Mesenchymal stem cell (in vitro differentiated cells and primary cell): ENCODE measurements at regions not wholly inside any gene's neighbourhood (a gene's known extent, or its start where the extent isn't known, plus 50 kb on each side); places are given as distances from the start of the nearest gene placed in this dataset.

ENCODE experiments used
- DNase-seq: peaks from one replicate; pipeline ENCODE4 v3.0.0-alpha.2; 2013
- H2AFZ ChIP-seq: one replicate; pipeline ENCODE4 v1.6.1; 2013; ENCODE audit warnings: low read depth, mild to moderate bottlenecking, control low read depth, inconsistent platforms, low read length, moderate library complexity
- H2AK5ac ChIP-seq: 2 replicates; pipeline ENCODE4 v1.6.1; 2013; ENCODE audit warnings: low read length, moderate library complexity, mild to moderate bottlenecking, inconsistent platforms; ENCODE audit not compliant: severe bottlenecking
- H2BK120ac ChIP-seq: one replicate; pipeline ENCODE4 v1.6.1; 2013; ENCODE audit warnings: low read depth, mild to moderate bottlenecking, inconsistent platforms, low read length, moderate library complexity
- H2BK12ac ChIP-seq, 2 experiments: one replicate each; pipeline ENCODE4 v1.6.1; 2013; ENCODE audit warnings: inconsistent platforms in 2 of 2, low read length in 2 of 2, mild to moderate bottlenecking in 2 of 2, moderate library complexity in 2 of 2, control low read depth in 1 of 2
- H2BK15ac ChIP-seq: one replicate; pipeline ENCODE4 v1.6.1; 2013; ENCODE audit warnings: mild to moderate bottlenecking, low read depth, inconsistent platforms; ENCODE audit not compliant: poor library complexity, severe bottlenecking
- H2BK5ac ChIP-seq: 2 replicates; pipeline ENCODE4 v1.6.1; 2013; ENCODE audit warnings: low read depth, mild to moderate bottlenecking, low read length, control low read depth, inconsistent platforms; ENCODE audit not compliant: poor library complexity, severe bottlenecking
- H3K14ac ChIP-seq, 2 experiments: one replicate each; pipeline ENCODE4 v1.6.1; 2013; ENCODE audit warnings: inconsistent platforms in 2 of 2, low read length in 2 of 2, control low read depth in 1 of 2, mild to moderate bottlenecking in 1 of 2, moderate library complexity in 1 of 2
- H3K18ac ChIP-seq, 2 experiments: one replicate each; pipeline ENCODE4 v1.6.1; 2013; ENCODE audit warnings: inconsistent platforms in 2 of 2, low read length in 2 of 2, control low read depth in 1 of 2, low read depth in 1 of 2, mild to moderate bottlenecking in 1 of 2
- H3K23ac ChIP-seq, 2 experiments: one replicate each; pipeline ENCODE4 v1.6.1; 2013; ENCODE audit warnings: inconsistent platforms in 2 of 2, low read length in 2 of 2, mild to moderate bottlenecking in 2 of 2, moderate library complexity in 2 of 2, control low read depth in 1 of 2
- H3K27ac ChIP-seq: 2 replicates; pipeline ENCODE4 v1.5.1; 2013; ENCODE audit warnings: mild to moderate bottlenecking, moderate library complexity, low read length, control low read depth, inconsistent platforms; ENCODE audit not compliant: poor library complexity, severe bottlenecking
- H3K27me3 ChIP-seq, 2 experiments: 2 replicates each; pipeline versions ENCODE4 v1.6.1 to v1.7.0; 2013; ENCODE audit warnings: low read length in 2 of 2, mild to moderate bottlenecking in 2 of 2, moderate library complexity in 2 of 2, control low read depth in 1 of 2, inconsistent platforms in 1 of 2; ENCODE audit not compliant: control insufficient read depth in 1 of 2, insufficient read depth in 1 of 2
- H3K36me3 ChIP-seq, 2 experiments: 2 replicates each; pipeline versions ENCODE4 v1.6.1 to v1.7.0; 2013; ENCODE audit warnings: low read length in 2 of 2, control low read depth in 1 of 2, inconsistent platforms in 1 of 2, low read depth in 1 of 2, mild to moderate bottlenecking in 1 of 2; ENCODE audit not compliant: insufficient read depth in 2 of 2, control insufficient read depth in 1 of 2
- H3K4ac ChIP-seq, 2 experiments: one replicate each; pipeline ENCODE4 v1.6.1; 2013; ENCODE audit warnings: inconsistent platforms in 2 of 2, low read length in 2 of 2, mild to moderate bottlenecking in 2 of 2, moderate library complexity in 2 of 2, control low read depth in 1 of 2, low read depth in 1 of 2
- H3K4me1 ChIP-seq: 2 replicates; pipeline ENCODE4 v1.6.1; 2013; ENCODE audit warnings: low read depth, low read length, control low read depth; ENCODE audit not compliant: control insufficient read depth, insufficient read depth
- H3K4me2 ChIP-seq: 2 replicates; pipeline ENCODE4 v1.6.1; 2013; ENCODE audit warnings: low read length, mild to moderate bottlenecking, inconsistent platforms; ENCODE audit not compliant: poor library complexity, severe bottlenecking
- H3K4me3 ChIP-seq, 2 experiments: 2 replicates each; pipeline versions ENCODE4 v1.5.1 to v1.7.0; 2013; ENCODE audit warnings: low read length in 2 of 2, mild to moderate bottlenecking in 2 of 2, control low read depth in 1 of 2, low read depth in 1 of 2; ENCODE audit not compliant: insufficient read depth in 1 of 2
- H3K79me1 ChIP-seq: replicated peaks from 2 replicates; pipeline ENCODE4 v1.6.1; 2013; ENCODE audit warnings: mild to moderate bottlenecking, control low read depth, low read length, inconsistent platforms; ENCODE audit not compliant: poor library complexity, severe bottlenecking
- H3K9ac ChIP-seq: 2 replicates; pipeline ENCODE4 v1.7.0; 2013; ENCODE audit warnings: mild to moderate bottlenecking, low read length, moderate library complexity
- H3K9me3 ChIP-seq: 2 replicates; pipeline ENCODE4 v1.7.0; 2013; ENCODE audit warnings: mild to moderate bottlenecking, low read length; ENCODE audit not compliant: control insufficient read depth
- H4K8ac ChIP-seq: one replicate; pipeline ENCODE4 v1.6.1; 2013; ENCODE audit warnings: inconsistent platforms, mild to moderate bottlenecking, low read length, moderate library complexity
- H4K91ac ChIP-seq: one replicate; pipeline ENCODE4 v1.6.1; 2013; ENCODE audit warnings: mild to moderate bottlenecking, low read length, inconsistent platforms
- WGBS: methylation state at CpG from one replicate; pipeline ENCODE4 v1.1.7; 2013; ENCODE audit warnings: mixed read lengths; 5-methylcytosine and 5-hydroxymethylcytosine counted together

- H2BK12ac ChIP-seq: no peak overlapping the region
- no peak overlapping the region for H3K23ac ChIP-seq
- H3K4ac ChIP-seq: no peak overlapping the region
- no peak overlapping the region for H4K91ac ChIP-seq
- H3K4me3 ChIP-seq: no peak overlapping the region
- H2AK5ac ChIP-seq: no peak overlapping the region
- no peak overlapping the region for H3K18ac ChIP-seq
- no peak overlapping the region for H3K4me2 ChIP-seq
- H2BK120ac ChIP-seq: no peak overlapping the region
- no peaks in the 10 kb centered on the region for H3K9me3 ChIP-seq
- H2BK15ac ChIP-seq: no peak overlapping the region
- H2AFZ ChIP-seq: no peak overlapping the region
- peaks cover 0 to 17% of the 10 kb centered on the region in 2 experiments for H3K27me3 ChIP-seq
- H4K8ac ChIP-seq: no peak overlapping the region
- H3K9ac ChIP-seq: no peak overlapping the region
- WGBS: 61% methylated on average over 2 of the region's 3 CpGs
- H2BK5ac ChIP-seq: no peak overlapping the region
- no peaks in the 10 kb centered on the region for H3K4me1 ChIP-seq
- no peak overlapping the region for H3K27ac ChIP-seq
- no peaks in the 10 kb centered on the region for H3K79me1 ChIP-seq
- H3K14ac ChIP-seq: no peak overlapping the region
- no peak for DNase-seq
- no peaks in the 10 kb centered on the region for H3K36me3 ChIP-seq
Measured at GRCh38 chr15:20644896-20645295, 103.3 kb upstream of the GOLGA6L6 start.

- no peaks in the 10 kb centered on the region for H3K9me3 ChIP-seq
- H2AFZ ChIP-seq: no peak overlapping the region
- no peak for DNase-seq
- H2AK5ac ChIP-seq: no peak overlapping the region
- no peak overlapping the region for H3K9ac ChIP-seq
- 42% methylated on average over 2 of the region's 3 CpGs for WGBS
- no peak overlapping the region for H2BK5ac ChIP-seq
- H2BK12ac ChIP-seq: no peak overlapping the region
- H4K91ac ChIP-seq: no peak overlapping the region
- no peak overlapping the region for H3K4ac ChIP-seq
- H3K36me3 ChIP-seq: no peaks in the 10 kb centered on the region
- H3K4me3 ChIP-seq: no peak overlapping the region
- no peak overlapping the region for H3K18ac ChIP-seq
- no peak overlapping the region for H3K23ac ChIP-seq
- H4K8ac ChIP-seq: no peak overlapping the region
- peaks cover 0 to 17% of the 10 kb centered on the region in 2 experiments for H3K27me3 ChIP-seq
- H3K14ac ChIP-seq: no peak overlapping the region
- no peak overlapping the region for H2BK120ac ChIP-seq
- H3K4me1 ChIP-seq: no peaks in the 10 kb centered on the region
- no peak overlapping the region for H3K27ac ChIP-seq
- H3K4me2 ChIP-seq: no peak overlapping the region
- no peak overlapping the region for H2BK15ac ChIP-seq
- no peaks in the 10 kb centered on the region for H3K79me1 ChIP-seq
Measured at GRCh38 chr15:20643829-20644425, 102.3 kb upstream of the GOLGA6L6 start.

- H3K14ac ChIP-seq: no peak overlapping the region
- H2AK5ac ChIP-seq: no peak overlapping the region
- no peak overlapping the region for H3K4ac ChIP-seq
- H3K18ac ChIP-seq: no peak overlapping the region
- H3K36me3 ChIP-seq: no peaks in the 10 kb centered on the region
- H2BK12ac ChIP-seq: no peak overlapping the region
- no peak overlapping the region for H2BK120ac ChIP-seq
- H3K27me3 ChIP-seq: peaks cover 0 to 17% of the 10 kb centered on the region in 2 experiments
- no peak overlapping the region for H4K91ac ChIP-seq
- no peak overlapping the region for H3K9ac ChIP-seq
- no peak overlapping the region for H3K23ac ChIP-seq
- no peak overlapping the region for H3K4me2 ChIP-seq
- H2AFZ ChIP-seq: no peak overlapping the region
- DNase-seq: no peak
- no peaks in the 10 kb centered on the region for H3K79me1 ChIP-seq
- H2BK15ac ChIP-seq: no peak overlapping the region
- H3K4me1 ChIP-seq: no peaks in the 10 kb centered on the region
- no peak overlapping the region for H2BK5ac ChIP-seq
- no peak overlapping the region for H3K27ac ChIP-seq
- no peak overlapping the region for H4K8ac ChIP-seq
- 55% methylated on average over 3 of the region's 5 CpGs for WGBS
- H3K4me3 ChIP-seq: no peak overlapping the region
- H3K9me3 ChIP-seq: no peaks in the 10 kb centered on the region
Measured at GRCh38 chr15:20643024-20643770, 101.6 kb upstream of the GOLGA6L6 start.

GRCh38 chr15:20642054-20642767 lies 100.6 kb upstream of the GOLGA6L6 start:
- Histone ChIP-seq H3K36me3 (no peaks in the 10 kb centered on the region), H3K4me2 (no peak overlapping the region), H3K23ac (no peak overlapping the region), H3K4me3 (no peak overlapping the region), H3K4ac (no peak overlapping the region), H3K14ac (no peak overlapping the region), H2AK5ac (no peak overlapping the region), H2BK120ac (no peak overlapping the region), H2BK5ac (no peak overlapping the region), H3K4me1 (no peaks in the 10 kb centered on the region), H3K79me1 (no peaks in the 10 kb centered on the region), H3K9me3 (no peaks in the 10 kb centered on the region), H2AFZ (no peak overlapping the region), H3K27me3 (peaks cover 0 to 17% of the 10 kb centered on the region in 2 experiments), H2BK15ac (no peak overlapping the region), H3K9ac (no peak overlapping the region), H4K8ac (no peak overlapping the region), H3K27ac (no peak overlapping the region), H2BK12ac (no peak overlapping the region), H4K91ac (no peak overlapping the region), H3K18ac (no peak overlapping the region)
- WGBS: 58% methylated on average over 4 of the region's 6 CpGs
- no peak for DNase-seq
